Bronchial epithelial cell (primary cell): ENCODE measurements at regions not wholly inside any gene's neighbourhood (a gene's known extent, or its start where the extent isn't known, plus 50 kb on each side); places are given as distances from the start of the nearest gene placed in this dataset.
A peak's percentile ranks its signal among the peaks of the same experiment; 100 is the strongest.

Experiments used
- DNase-seq: peaks from one replicate; pipeline ENCODE4 v3.0.0-alpha.2; 2010; ENCODE audit warnings: low read depth
- FAIRE-seq: peaks from 2 replicates; lab custom pipeline; 2011; peaks lifted over from hg19 to GRCh38; lab: Jason Lieb, UNC
- H3K27me3 ChIP-seq: 2 replicates; pipeline ENCODE4 v1.5.1; 2011; ENCODE audit warnings: low read length; ENCODE audit not compliant: control insufficient read depth, insufficient read depth
- H3K36me3 ChIP-seq: 2 replicates; pipeline ENCODE4 v1.5.1; 2011; ENCODE audit warnings: low read length; ENCODE audit not compliant: control insufficient read depth, insufficient read depth
- H3K4me3 ChIP-seq: 2 replicates; pipeline ENCODE4 v1.5.1; 2011; ENCODE audit warnings: mild to moderate bottlenecking, low read depth, low read length, control low read depth
- CTCF ChIP-seq: IDR thresholded peaks from 2 replicates; pipeline ENCODE4 v1.5.1; 2011; ENCODE audit warnings: mild to moderate bottlenecking, moderate library complexity, low read length, control low read depth, inconsistent platforms; ENCODE audit not compliant: insufficient read depth, severe bottlenecking

GRCh38 chr1:221106616-221107015 lies 227.4 kb downstream of the HLX start:
- no peak overlapping the region for H3K4me3 ChIP-seq
- H3K36me3 ChIP-seq: no peaks in the 10 kb centered on the region
- FAIRE-seq (no peak), DNase-seq (no peak)
- H3K27me3 ChIP-seq: no peaks in the 10 kb centered on the region
- no peak for TF ChIP-seq CTCF

- Histone ChIP-seq H3K36me3 (no peaks in the 10 kb centered on the region), H3K4me3 (no peak overlapping the region), H3K27me3 (no peaks in the 10 kb centered on the region)
- DNase-seq: no peak
- FAIRE-seq: no peak
- no peak for TF ChIP-seq CTCF
These were observed 230.7 kb downstream of the HLX start for GRCh38 chr1:221109930-221110329.

GRCh38 chr1:221117133-221117532 lies 237.9 kb downstream of the HLX start:
- FAIRE-seq: no peak
- Histone ChIP-seq H3K4me3 (no peak overlapping the region), H3K27me3 (no peaks in the 10 kb centered on the region), H3K36me3 (no peaks in the 10 kb centered on the region)
- TF ChIP-seq CTCF: no peak
- no peak for DNase-seq

- FAIRE-seq (peak; percentile 18), DNase-seq (no peak)
- no peaks in the 10 kb centered on the region for H3K36me3 ChIP-seq
- H3K4me3 ChIP-seq: no peak overlapping the region
- no peaks in the 10 kb centered on the region for H3K27me3 ChIP-seq
- no peak for TF ChIP-seq CTCF
These were observed 238.3 kb downstream of the HLX start for GRCh38 chr1:221117548-221117951.

GRCh38 chr1:221118176-221118937 lies 239.1 kb downstream of the HLX start:
- no peak for FAIRE-seq
- no peak for TF ChIP-seq CTCF
- Histone ChIP-seq H3K4me3 (no peak overlapping the region), H3K27me3 (no peaks in the 10 kb centered on the region), H3K36me3 (no peaks in the 10 kb centered on the region)
- DNase-seq: no peak

- no peak for FAIRE-seq
- TF ChIP-seq CTCF: no peak
- H3K4me3 ChIP-seq: no peak overlapping the region
These were observed 239.7 kb downstream of the HLX start for GRCh38 chr1:221118938-221119320.

More at GRCh38 chr1:221118938-221119320, 239.7 kb downstream of the HLX start:
- no peaks in the 10 kb centered on the region for H3K36me3 ChIP-seq
- no peak for DNase-seq
- H3K27me3 ChIP-seq: no peaks in the 10 kb centered on the region
